Activated T-helper 2 cell treated with anti-CD3 and anti-CD28 coated beads, Interferon-gamma antibody, Interleukin-2, Interleukin-4, amounts not matched to agents 10 μg/mL and 5 μg/mL and 100 μg/mL, durations not matched to agents 14 hours and 24 hours and 36 hours (primary cell): ENCODE measurements at regions not wholly inside any gene's neighbourhood (a gene's known extent, or its start where the extent isn't known, plus 50 kb on each side); places are given as distances from the start of the nearest gene placed in this dataset.

ENCODE experiments used
- DNase-seq: peaks from one replicate; pipeline ENCODE4 v3.0.0; 2021; ENCODE audit warnings: low spot score
- H3K27ac Mint-ChIP-seq: one replicate; pipeline ENCODE4 v1.8.0; 2021; ENCODE audit warnings: mixed read lengths
- H3K27me3 Mint-ChIP-seq: one replicate; pipeline ENCODE4 v1.8.0; 2021; ENCODE audit warnings: low read depth, mixed read lengths
- H3K36me3 Mint-ChIP-seq: one replicate; pipeline ENCODE4 v1.8.0; 2021; ENCODE audit warnings: low read depth, mixed read lengths
- H3K4me1 Mint-ChIP-seq: one replicate; pipeline ENCODE4 v1.8.0; 2021; ENCODE audit warnings: low read depth, mixed read lengths
- H3K4me3 Mint-ChIP-seq: one replicate; pipeline ENCODE4 v1.8.0; 2021; ENCODE audit warnings: low read depth, mild to moderate bottlenecking, moderate library complexity, mixed read lengths
- H3K9me3 Mint-ChIP-seq: one replicate; pipeline ENCODE4 v1.8.0; 2021; ENCODE audit warnings: mixed read lengths
- intact Hi-C: fragments of 100-400 bp; cut with micrococcal nuclease; formaldehyde crosslinking; loops from one replicate; pipeline ENCODE4 v1.15.1; 2023

DNA sequence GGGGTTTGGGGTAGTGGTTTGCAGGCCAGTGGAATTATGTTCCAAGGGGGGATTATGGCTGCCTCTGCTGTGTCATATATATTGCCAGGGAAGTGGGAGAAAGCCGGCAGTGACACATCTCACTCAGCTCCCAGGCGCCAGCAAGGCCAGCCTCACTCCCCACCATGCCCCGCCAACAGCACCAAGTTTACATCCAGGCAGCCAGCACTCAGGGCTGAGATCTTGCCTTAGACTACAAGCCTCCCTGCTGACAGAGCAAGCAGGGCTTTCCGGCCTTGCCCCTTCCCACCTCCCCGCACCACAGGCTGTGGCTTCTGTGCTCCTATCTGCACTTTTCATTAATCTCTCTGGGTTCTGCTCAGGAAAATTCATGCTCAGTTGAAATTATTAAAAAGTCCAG lies 385.1 kb downstream of the MZT1 start:
- no peak overlapping the region for H3K4me3 Mint-ChIP-seq
- no peaks in the 10 kb centered on the region for H3K9me3 Mint-ChIP-seq

DNA sequence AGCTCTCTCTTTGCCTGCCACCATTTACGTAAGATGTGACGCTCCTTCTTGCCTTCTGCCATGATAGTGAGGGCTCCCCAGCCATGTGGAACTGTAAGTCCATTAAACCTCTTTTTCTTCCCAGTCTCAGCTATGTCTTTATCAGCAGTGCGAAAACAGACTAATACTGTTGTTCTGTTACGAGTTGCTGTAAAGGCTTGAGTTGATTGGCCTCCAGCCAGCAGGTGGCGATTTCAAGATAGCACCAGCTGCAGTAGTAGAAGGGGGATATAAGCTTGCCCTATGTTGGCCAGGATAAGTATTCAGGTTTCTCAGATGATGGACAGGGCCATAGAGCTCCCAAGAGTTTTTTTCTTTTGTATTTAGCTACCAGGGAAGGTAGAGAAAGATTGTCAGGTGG lies 385.5 kb downstream of the MZT1 start:
- Mint-ChIP-seq H3K27ac (no peak overlapping the region), H3K27me3 (no peaks in the 10 kb centered on the region), H3K9me3 (no peaks in the 10 kb centered on the region), H3K36me3 (no peaks in the 10 kb centered on the region), H3K4me1 (no peaks in the 10 kb centered on the region), H3K4me3 (no peak overlapping the region)
- intact Hi-C loops: no loop called here
- DNase-seq: no peak

More for the DNA sequence above, 385.1 kb downstream of the MZT1 start:
- no peaks in the 10 kb centered on the region for H3K27me3 Mint-ChIP-seq
- no peaks in the 10 kb centered on the region for H3K36me3 Mint-ChIP-seq
- no peaks in the 10 kb centered on the region for H3K4me1 Mint-ChIP-seq
- DNase-seq: no peak
- H3K27ac Mint-ChIP-seq: no peak overlapping the region
- intact Hi-C loops: no loop called here

DNA sequence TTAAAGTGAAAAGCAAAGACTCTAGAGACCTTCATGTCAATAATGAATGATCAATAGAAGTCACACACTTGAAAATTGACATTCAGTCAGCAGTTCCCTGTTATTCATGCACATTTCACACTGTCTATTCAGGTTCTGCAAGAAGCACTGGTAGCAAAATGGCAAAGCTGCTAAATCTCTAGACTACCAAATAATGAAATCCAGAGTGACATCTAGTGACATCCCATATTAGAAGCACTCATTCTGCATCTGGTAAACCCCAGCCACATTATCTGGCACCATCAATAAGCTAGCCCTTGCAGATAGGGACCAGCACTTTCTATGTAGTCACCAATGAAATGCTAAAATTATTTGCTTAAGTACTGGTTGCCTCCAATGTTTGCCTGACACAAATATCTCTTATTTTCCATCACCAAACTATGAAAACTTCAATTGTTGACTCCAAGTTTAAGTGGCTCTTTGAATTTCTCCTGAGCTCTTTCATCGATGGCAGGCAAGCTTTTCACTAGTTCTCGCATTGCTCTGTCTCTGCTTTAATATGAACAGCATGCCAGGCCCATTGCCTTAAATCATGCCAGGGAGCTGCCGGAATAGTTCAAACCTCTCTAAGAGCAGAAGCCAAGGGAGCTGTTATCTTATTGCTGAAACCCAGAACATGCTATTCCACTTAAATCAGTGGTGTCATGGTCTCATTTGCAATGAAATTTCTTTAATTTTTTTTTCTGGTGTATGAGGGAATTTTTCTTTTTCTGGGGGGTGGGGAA lies 409.9 kb downstream of the MZT1 start:
- H3K4me3 Mint-ChIP-seq: no peak overlapping the region
- H3K36me3 Mint-ChIP-seq: no peaks in the 10 kb centered on the region
- H3K27me3 Mint-ChIP-seq: no peaks in the 10 kb centered on the region
- no peaks in the 10 kb centered on the region for H3K9me3 Mint-ChIP-seq
- DNase-seq: no peak
- H3K4me1 Mint-ChIP-seq: no peaks in the 10 kb centered on the region
- intact Hi-C loops: no loop called here
- H3K27ac Mint-ChIP-seq: no peak overlapping the region

DNA sequence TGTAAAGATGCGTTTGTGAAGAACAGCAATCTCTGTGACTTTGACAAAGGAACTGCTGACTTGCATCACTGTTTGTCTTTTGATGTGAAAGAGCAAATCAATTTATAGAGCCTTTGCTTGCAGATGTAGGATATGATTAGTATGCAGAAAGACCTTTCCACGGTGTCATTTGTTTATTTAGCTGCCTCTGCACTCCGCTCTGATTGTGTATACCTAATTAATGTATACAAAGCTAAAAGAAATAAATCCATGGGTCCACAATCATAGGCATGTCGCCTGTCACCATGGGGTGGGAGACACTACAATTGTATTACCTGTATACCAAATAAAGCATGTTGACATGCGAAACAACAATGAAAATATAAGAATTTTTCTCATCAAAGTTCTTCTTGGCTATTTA lies 410.7 kb downstream of the MZT1 start:
- Mint-ChIP-seq H3K9me3 (no peaks in the 10 kb centered on the region), H3K27me3 (no peaks in the 10 kb centered on the region), H3K4me3 (no peak overlapping the region), H3K27ac (no peak overlapping the region), H3K36me3 (no peaks in the 10 kb centered on the region), H3K4me1 (no peaks in the 10 kb centered on the region)
- intact Hi-C loops: no loop called here
- no peak for DNase-seq

DNA sequence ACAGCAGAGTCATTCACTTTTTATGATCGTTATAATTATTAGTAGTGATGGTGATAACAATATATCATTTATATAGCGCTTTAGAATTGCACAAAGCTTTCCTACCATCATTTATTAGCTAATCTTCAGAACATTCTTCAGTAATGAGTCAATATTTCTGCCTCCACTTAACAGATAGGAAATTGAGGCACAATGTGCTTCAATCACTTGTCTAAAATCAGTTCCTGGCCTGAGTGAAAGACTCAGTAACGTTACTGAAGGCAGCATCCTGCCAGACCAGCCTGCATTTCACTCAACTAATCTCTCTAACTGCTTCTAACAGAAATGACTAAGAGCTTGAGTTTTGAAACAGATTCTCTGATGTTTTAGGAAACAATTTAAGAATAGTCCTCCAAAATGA lies 412.1 kb downstream of the MZT1 start:
- no peaks in the 10 kb centered on the region for H3K9me3 Mint-ChIP-seq
- intact Hi-C loops: no loop called here
- H3K27me3 Mint-ChIP-seq: no peaks in the 10 kb centered on the region
- H3K27ac Mint-ChIP-seq: no peak overlapping the region
- DNase-seq: no peak
- H3K4me3 Mint-ChIP-seq: no peak overlapping the region
- H3K36me3 Mint-ChIP-seq: no peaks in the 10 kb centered on the region
- H3K4me1 Mint-ChIP-seq: no peaks in the 10 kb centered on the region

DNA sequence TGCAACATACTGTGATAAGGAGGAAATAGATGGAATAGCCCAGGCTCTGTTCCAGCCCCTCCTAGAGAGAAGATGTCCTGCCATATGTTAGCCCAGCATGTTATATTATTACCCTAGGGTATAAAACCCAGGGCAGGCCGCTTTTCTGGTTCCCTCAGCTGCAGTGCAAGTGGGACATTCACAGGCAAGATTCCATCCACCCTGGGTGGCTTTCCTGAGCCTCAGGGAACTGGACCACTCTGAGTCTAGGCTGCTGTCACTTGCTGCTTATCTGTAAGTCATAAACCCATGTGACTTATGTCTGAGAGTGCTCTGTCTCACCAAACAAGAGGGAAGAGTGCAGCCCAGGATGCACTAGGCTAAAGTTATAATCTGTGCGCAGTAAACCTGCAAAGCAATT lies 413.2 kb downstream of the MZT1 start:
- no peaks in the 10 kb centered on the region for H3K27me3 Mint-ChIP-seq
- no peaks in the 10 kb centered on the region for H3K9me3 Mint-ChIP-seq
- DNase-seq: no peak
- no peaks in the 10 kb centered on the region for H3K4me1 Mint-ChIP-seq
- no peaks in the 10 kb centered on the region for H3K36me3 Mint-ChIP-seq
- intact Hi-C loops: no loop called here
- no peak overlapping the region for H3K27ac Mint-ChIP-seq
- no peak overlapping the region for H3K4me3 Mint-ChIP-seq

DNA sequence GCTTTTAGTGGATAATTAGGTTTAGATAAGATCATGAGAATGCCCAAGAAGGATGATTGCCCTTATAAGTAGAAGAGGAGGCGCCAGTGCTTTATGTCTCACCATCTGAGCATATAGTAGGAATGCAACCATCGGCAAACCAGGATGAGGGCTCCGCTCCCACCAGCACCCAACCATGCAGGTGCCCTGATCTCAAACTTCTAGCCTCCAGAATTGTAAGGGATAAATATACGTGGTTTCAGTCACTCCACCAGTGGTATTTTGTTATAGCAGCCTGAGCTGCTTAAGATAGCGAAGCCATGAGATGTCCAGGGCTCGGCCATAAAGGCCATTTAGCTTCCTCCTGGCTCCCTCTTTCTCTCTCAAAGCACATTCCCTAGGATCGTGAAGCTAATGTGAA lies 413.9 kb downstream of the MZT1 start:
- Mint-ChIP-seq H3K36me3 (no peaks in the 10 kb centered on the region), H3K4me3 (no peak overlapping the region), H3K27ac (no peak overlapping the region), H3K9me3 (no peaks in the 10 kb centered on the region), H3K27me3 (no peaks in the 10 kb centered on the region), H3K4me1 (no peaks in the 10 kb centered on the region)
- intact Hi-C loops: no loop called here
- DNase-seq: no peak

DNA sequence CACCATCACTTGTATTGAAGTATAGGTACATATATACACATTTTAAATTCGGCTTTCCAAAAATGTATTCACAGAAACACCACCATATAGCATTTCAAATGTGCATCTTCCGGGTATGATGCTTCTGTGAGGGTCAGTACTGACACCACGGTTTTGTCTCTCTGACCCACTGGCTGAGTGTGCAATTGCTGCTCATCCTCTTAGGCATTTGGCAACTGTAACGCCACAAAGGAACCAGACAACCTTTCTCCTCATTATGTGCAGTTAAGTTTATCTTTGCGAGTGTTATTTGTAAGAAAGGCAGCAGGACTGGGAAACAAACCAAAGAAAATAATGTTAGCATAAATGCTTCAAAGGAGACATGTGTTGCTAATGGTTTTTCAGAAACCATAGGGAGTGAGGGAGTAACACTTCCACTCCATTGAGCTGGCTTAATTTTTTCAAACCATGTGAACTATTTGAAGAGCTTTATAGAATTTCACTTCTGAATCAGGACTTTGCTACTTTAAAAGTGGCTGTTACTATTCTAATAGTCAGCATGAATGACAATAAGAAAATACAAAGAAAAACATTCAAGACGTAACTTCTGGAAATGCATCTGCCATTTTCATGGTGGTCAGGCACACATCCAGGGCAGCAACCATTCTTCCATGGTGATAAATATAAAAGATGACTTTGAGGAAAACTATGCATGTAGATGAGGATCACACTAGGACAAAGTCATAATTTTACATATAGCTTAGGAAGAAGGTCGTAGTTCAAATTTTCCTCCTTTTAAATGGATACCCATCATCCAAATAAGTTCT lies 423.3 kb downstream of the MZT1 start:
- no peaks in the 10 kb centered on the region for H3K27me3 Mint-ChIP-seq
- H3K9me3 Mint-ChIP-seq: no peaks in the 10 kb centered on the region
- intact Hi-C loops: no loop called here
- H3K4me3 Mint-ChIP-seq: no peak overlapping the region
- DNase-seq: no peak
- H3K27ac Mint-ChIP-seq: no peak overlapping the region
- H3K4me1 Mint-ChIP-seq: no peaks in the 10 kb centered on the region
- H3K36me3 Mint-ChIP-seq: no peaks in the 10 kb centered on the region

DNA sequence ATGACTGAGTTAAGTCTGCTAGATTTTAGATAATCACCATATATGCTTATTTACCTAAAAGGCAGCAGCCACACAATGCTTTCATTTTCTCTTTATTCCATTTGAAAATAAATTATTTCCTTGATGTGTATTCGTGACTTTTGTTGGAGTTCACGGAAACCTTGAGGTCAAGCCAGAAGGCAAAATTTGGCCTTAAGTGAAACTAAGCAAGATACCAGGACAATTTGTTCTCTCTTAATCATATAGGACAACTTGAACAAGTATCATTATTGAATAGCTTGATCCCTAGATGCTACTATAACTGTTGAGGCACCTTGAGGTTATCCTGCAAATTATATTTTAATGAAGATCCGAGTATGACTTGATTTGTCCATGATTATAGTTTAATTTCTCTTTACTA lies 429.2 kb upstream of the DACH1 start:
- no peak overlapping the region for H3K27ac Mint-ChIP-seq
- H3K27me3 Mint-ChIP-seq: no peaks in the 10 kb centered on the region
- intact Hi-C loops: no loop called here
- no peaks in the 10 kb centered on the region for H3K36me3 Mint-ChIP-seq
- H3K9me3 Mint-ChIP-seq: peaks cover 4% of the 10 kb centered on the region
- no peaks in the 10 kb centered on the region for H3K4me1 Mint-ChIP-seq
- no peak overlapping the region for H3K4me3 Mint-ChIP-seq
- no peak for DNase-seq

DNA sequence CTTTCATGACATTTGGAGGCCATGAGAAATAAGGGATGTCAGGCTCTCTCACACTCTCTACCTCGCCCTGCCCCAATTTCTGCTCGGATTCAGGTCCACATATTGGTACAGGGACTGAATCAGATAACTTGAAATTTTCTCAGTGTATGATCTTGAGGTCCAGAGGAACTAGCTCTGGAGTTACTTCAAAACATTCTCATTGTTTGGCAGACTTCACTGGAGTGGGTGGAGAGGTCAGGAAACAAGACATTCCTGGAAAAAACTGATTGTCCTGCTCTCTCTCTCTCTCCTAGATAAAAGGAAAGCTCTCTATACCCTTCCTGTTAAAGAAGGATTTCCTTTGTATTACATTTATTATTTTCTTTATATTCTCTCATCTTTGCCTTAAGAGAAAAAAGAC lies 428.1 kb upstream of the DACH1 start:
- intact Hi-C loops: no loop called here
- H3K4me1 Mint-ChIP-seq: no peaks in the 10 kb centered on the region
- H3K36me3 Mint-ChIP-seq: no peaks in the 10 kb centered on the region
- no peaks in the 10 kb centered on the region for H3K27me3 Mint-ChIP-seq
- DNase-seq: no peak
- H3K9me3 Mint-ChIP-seq: peaks cover 4% of the 10 kb centered on the region
- H3K4me3 Mint-ChIP-seq: no peak overlapping the region
- H3K27ac Mint-ChIP-seq: no peak overlapping the region

DNA sequence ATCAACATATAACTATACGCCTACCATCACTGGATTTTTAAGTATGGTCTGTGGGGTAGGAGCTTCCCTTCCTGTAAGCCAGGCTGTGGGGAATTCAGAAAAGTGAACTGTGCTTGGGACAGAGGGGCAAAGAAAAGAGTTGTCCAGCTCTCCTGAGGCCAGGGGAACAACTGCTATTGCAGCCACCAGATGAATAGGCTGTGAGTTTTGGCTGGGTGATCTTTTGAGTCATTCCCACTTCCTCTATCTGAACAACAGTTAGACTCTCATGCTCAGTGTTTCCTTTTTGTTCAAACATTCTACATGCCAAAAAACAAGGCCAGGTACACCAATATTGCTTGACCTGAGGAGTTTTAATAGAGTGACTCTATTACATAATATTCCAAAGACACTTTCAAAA lies 426.2 kb upstream of the DACH1 start:
- Mint-ChIP-seq H3K36me3 (no peaks in the 10 kb centered on the region), H3K4me1 (no peaks in the 10 kb centered on the region), H3K4me3 (no peak overlapping the region), H3K27me3 (no peaks in the 10 kb centered on the region), H3K9me3 (peaks cover 4% of the 10 kb centered on the region), H3K27ac (no peak overlapping the region)
- no peak for DNase-seq
- intact Hi-C loops: no loop called here

DNA sequence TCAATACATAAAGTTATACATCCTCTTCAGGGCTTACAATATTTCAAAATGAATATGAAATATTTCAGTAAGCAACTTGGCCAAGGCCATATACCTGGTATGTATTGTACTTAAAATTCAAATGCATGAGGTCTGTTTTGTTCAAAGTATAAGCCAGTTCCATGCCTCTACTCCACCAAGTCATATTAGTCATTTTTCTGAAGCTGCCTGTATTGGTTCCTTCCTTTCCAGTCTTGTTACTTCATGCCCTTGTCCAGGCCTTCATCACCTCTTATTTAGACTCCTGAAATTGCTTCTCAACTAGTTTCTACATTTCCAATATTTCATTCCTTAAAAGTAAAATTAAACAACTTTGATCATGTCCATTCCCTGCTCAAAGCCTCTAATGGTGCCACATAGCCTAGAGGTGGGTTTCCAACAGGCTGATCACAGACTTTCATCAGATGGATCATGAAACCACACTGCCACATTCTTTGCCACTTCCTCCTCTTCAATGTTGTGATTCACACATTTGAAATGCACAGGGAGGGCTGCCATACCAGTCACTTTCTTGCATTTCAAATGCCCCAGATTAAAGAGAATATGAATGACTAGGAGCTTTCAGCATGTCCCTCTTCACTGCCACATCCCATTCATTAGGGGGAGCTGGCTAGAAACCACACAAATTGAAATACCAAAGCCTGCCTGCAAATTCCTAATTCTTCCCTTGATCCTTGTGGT lies 424.1 kb upstream of the DACH1 start:
- H3K4me1 Mint-ChIP-seq: no peaks in the 10 kb centered on the region
- no peak overlapping the region for H3K27ac Mint-ChIP-seq
- no peak overlapping the region for H3K4me3 Mint-ChIP-seq
- no peaks in the 10 kb centered on the region for H3K27me3 Mint-ChIP-seq
- peaks cover 4% of the 10 kb centered on the region for H3K9me3 Mint-ChIP-seq
- H3K36me3 Mint-ChIP-seq: no peaks in the 10 kb centered on the region
- intact Hi-C loops: no loop called here
- DNase-seq: no peak

DNA sequence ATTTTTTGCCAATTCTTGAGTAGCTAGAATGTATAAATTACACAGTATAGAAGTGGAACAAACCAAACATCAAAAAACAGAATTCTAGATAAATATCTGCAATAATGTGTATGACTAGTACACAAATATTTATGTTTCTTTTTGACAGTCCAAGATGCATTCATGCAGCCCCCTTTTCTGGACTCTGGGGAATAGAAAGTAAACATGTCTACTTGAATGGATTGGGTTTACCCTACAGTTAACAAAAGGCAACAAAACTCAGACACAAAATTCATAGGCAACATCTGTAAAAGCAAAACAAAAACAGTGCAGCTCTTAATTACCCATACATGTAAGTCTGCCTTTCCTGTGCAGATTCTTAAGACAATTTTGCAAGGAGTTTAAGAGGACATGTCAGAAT lies 419.4 kb upstream of the DACH1 start:
- Mint-ChIP-seq H3K27ac (no peak overlapping the region), H3K4me3 (no peak overlapping the region), H3K9me3 (no peaks in the 10 kb centered on the region), H3K27me3 (no peaks in the 10 kb centered on the region), H3K4me1 (no peaks in the 10 kb centered on the region), H3K36me3 (no peaks in the 10 kb centered on the region)
- intact Hi-C loops: no loop called here
- no peak for DNase-seq
